ENCODE measurements at regions not wholly inside any gene's neighbourhood (a gene's known extent, or its start where the extent isn't known, plus 50 kb on each side); places are given as distances from the start of the nearest gene placed in this dataset.

DNA sequence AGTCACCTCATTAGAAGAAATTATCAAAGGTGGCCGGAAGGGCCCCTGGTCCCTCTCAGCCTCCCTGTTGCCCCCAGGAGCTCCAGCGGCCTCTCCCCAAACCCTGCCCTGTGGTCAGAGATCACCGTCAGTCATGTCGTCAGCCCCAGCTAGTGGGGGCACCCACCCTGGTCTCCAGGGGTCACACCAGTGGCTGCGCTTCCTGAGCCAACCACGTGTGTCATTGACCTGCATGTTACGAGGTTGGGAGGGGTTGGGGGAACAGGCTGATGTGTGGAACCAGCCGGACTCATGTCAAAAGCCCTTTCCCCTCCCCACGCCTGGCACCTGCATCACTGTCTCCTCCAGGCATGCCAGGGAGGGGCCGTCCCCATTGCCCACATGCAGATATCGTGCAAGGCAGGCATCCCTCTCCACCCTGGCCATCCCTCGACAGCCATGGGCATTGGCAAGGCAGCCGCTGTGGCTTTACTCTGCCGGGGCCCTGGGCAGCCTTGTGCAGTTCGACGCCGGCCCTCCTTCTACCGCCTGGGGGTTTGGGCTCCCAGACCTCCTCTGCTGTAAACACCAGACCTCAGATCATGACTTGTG, 128.7 kb downstream of the CRYAA start:
- no peak for ATAC-seq
- Histone ChIP-seq H3K4me1 (no peaks in the 10 kb centered on the region), H3K4me3 (no peak overlapping the region), H3K9me3 (peaks cover 0 to 16% (median 0%) of the 10 kb centered on the region in 3 donors), H3K36me3 (no peaks in the 10 kb centered on the region), H3K27ac (no peak overlapping the region), H3K27me3 (peaks cover 36% of the 10 kb centered on the region)
- no peak for TF ChIP-seq POLR2AphosphoS5 (IDR thresholded peaks at IDR 0.05)
- WGBS, 2 donors (ENCODE audit: low coverage in 1 of 2), result 40 to 73% methylated on average over 2 to 5 of the region's 18 CpGs

DNA sequence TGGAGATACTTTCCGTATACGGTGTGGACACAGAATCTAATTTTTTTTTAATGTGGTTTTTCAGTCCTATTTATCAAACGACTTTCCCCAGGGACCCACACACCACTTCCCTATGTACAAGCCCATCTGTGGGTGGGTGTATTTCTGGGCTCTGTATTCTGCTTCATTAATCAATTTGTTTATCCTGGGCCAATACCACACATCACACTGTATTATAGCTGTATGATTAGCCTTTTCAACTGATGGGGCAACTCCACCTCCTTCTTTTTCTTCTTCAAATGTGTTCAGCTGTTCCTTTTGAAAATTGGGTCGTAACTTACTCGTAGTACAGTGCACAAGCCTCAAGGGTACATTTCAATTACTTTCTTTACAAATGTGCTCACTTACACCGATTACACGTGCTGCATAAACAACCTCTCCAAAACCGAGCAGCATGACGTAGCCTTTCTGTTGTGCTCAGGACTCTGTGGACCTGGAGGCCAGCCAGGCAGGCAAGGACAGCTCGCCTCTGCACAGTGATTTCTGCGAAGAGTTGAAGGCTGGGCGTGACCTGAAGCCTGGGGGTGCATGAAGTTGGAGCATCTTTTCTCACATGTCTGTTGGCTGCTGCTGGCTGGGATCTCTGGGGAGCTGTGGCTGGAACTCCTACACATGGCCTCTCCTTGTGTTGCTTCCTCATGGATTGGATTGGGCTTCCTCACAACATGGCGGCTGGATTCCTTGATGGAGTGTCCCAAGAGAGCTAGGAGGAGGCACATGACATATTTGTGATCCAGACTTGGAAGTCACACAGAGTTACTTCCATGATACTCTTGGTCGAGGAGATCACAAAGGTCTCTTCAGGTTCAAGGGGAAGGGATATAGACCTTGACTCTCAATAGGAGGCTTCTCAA, 126.5 kb downstream of the CRYAA start:
- WGBS, 2 donors (ENCODE audit: low coverage in 1 of 2), result 54 to 56% methylated on average over 7 to 9 of the region's 14 CpGs
- Histone ChIP-seq H3K27me3 (peaks cover 51% of the 10 kb centered on the region), H3K4me3 (no peak overlapping the region), H3K9me3 (peaks cover 0 to 16% (median 0%) of the 10 kb centered on the region in 3 donors), H3K27ac (no peak overlapping the region), H3K36me3 (no peaks in the 10 kb centered on the region), H3K4me1 (no peaks in the 10 kb centered on the region)
- no peak for TF ChIP-seq POLR2AphosphoS5 (IDR thresholded peaks at IDR 0.05)
- TF ChIP-seq EP300 (IDR thresholded peaks at IDR 0.05), result no peak
- TF ChIP-seq, protein P1, sequence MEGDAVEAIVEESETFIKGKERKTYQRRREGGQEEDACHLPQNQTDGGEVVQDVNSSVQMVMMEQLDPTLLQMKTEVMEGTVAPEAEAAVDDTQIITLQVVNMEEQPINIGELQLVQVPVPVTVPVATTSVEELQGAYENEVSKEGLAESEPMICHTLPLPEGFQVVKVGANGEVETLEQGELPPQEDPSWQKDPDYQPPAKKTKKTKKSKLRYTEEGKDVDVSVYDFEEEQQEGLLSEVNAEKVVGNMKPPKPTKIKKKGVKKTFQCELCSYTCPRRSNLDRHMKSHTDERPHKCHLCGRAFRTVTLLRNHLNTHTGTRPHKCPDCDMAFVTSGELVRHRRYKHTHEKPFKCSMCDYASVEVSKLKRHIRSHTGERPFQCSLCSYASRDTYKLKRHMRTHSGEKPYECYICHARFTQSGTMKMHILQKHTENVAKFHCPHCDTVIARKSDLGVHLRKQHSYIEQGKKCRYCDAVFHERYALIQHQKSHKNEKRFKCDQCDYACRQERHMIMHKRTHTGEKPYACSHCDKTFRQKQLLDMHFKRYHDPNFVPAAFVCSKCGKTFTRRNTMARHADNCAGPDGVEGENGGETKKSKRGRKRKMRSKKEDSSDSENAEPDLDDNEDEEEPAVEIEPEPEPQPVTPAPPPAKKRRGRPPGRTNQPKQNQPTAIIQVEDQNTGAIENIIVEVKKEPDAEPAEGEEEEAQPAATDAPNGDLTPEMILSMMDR (IDR thresholded peaks at IDR 0.05), result no peak
- TF ChIP-seq POLR2A (IDR thresholded peaks at IDR 0.05), result no peak
- no peak for ATAC-seq

DNA sequence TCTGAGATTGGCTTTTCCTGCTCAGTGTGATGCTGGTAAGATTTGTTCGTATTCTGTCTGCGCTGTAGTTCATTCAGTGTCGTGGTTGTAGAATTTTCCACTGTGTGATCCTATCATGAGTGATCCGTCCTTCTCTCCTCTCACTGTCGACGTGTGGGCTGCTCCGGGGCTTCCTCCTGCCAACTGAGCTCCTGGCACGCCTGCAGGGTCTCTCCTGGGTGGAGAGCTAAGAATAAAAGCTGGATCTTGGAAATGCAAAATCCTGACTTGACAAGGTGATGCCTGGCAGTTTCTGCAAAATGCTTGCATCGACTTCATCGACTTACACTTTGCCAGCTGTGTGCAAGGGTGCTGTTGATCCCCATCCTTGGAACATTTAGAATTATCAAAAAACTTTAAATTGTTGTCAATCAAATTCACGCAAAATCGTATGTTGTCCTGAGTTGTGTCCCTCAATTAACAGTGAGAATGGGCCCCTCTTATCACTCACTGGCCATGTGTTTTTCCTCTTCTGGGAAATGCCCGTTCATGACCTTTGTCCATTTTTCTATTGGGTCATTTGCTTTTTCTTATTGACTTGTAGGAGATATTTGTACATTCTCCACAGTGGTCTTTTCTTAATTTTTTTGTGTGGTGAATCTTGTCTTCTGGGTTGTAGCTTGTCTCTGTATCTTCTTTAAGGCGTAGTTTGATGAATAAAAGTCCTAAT, 125.5 kb downstream of the CRYAA start:
- H3K4me1 ChIP-seq, result no peaks in the 10 kb centered on the region
- 61 to 83% methylated on average over 6 to 14 of the region's 14 CpGs for WGBS, 2 donors (ENCODE audit: low coverage in 1 of 2)
- TF ChIP-seq, protein P1 (IDR thresholded peaks at IDR 0.05), result no peak
- TF ChIP-seq POLR2AphosphoS5 (IDR thresholded peaks at IDR 0.05) (no peak), EP300 (IDR thresholded peaks at IDR 0.05) (no peak), POLR2A (IDR thresholded peaks at IDR 0.05) (no peak)
- no peak for ATAC-seq
- no peak overlapping the region for H3K27ac ChIP-seq
- H3K27me3 ChIP-seq, result peaks cover 51% of the 10 kb centered on the region
- no peak overlapping the region for H3K4me3 ChIP-seq
- H3K9me3 ChIP-seq, result peaks cover 0 to 26% (median 0%) of the 10 kb centered on the region in 3 donors
- no peaks in the 10 kb centered on the region for H3K36me3 ChIP-seq

DNA sequence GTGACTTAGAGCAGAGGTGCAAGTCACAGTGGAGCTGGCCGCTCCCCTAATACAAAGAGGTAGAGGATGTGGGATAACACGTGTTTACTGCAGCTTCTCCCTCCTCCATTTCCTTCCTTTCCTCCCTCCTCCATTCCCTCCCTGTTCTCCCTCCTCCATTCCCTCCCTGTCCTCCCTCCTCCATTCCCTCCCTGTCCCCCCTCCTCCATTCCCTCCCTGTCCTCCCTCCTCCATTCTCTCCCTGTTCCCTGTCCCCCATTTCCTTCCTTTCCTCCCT, 124.0 kb downstream of the CRYAA start:
- 70 to 85% methylated on average over 2 of the region's 2 CpGs for WGBS, 2 donors (ENCODE audit: low coverage in 1 of 2)
- no peak for ATAC-seq

More for the DNA sequence above, 124.0 kb downstream of the CRYAA start:
- no peak overlapping the region for H3K27ac ChIP-seq
- TF ChIP-seq EP300 (IDR thresholded peaks at IDR 0.05) (no peak), POLR2A (IDR thresholded peaks at IDR 0.05) (no peak), POLR2AphosphoS5 (IDR thresholded peaks at IDR 0.05) (no peak)
- TF ChIP-seq, protein P1 (IDR thresholded peaks at IDR 0.05), result no peak
- H3K4me1 ChIP-seq, result no peaks in the 10 kb centered on the region
- H3K36me3 ChIP-seq, result no peaks in the 10 kb centered on the region
- H3K27me3 ChIP-seq, result peaks cover 45% of the 10 kb centered on the region
- no peak overlapping the region for H3K4me3 ChIP-seq
- peaks cover 0 to 27% (median 0%) of the 10 kb centered on the region in 3 donors for H3K9me3 ChIP-seq
